Inferior parietal cortex (tissue), 1 donor: ENCODE measurements at regions not wholly inside any gene's neighbourhood (a gene's known extent, or its start where the extent isn't known, plus 50 kb on each side); places are given as distances from the start of the nearest gene placed in this dataset.

ENCODE experiments used
- DNase-seq: peaks from one replicate; pipeline ENCODE4 v3.0.0-alpha.2; 2016; ENCODE audit errors: extremely low spot score

- no peak for DNase-seq
Measured at GRCh38 chr6:147712841-147713240, 204.4 kb downstream of the SAMD5 start.

DNA sequence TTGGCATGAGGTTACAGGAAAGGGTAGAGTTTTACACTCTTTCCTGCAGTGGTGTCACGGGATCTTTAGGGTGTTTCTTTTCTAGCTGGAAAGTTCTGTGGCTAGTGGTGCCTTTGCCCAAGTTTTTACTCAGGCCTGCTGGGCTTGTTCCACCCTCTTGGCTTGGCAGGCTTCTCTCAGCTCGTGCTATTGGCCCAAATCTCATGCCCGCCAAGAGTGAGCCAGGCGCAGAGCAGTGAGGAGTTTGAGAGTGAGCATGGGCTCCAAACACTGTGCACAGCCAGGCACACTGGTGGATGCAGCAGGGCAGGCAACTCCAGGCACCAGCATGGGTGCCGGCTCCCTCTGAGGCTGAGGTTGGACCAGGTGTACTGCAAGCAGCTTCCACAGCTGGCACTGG is 206.5 kb downstream of the SAMD5 start:
- no peak for DNase-seq

GRCh38 chr6:147716434-147716833 is 207.9 kb downstream of the SAMD5 start:
- DNase-seq: no peak

GRCh38 chr6:147717991-147718390 is 209.5 kb downstream of the SAMD5 start:
- DNase-seq: no peak

DNA sequence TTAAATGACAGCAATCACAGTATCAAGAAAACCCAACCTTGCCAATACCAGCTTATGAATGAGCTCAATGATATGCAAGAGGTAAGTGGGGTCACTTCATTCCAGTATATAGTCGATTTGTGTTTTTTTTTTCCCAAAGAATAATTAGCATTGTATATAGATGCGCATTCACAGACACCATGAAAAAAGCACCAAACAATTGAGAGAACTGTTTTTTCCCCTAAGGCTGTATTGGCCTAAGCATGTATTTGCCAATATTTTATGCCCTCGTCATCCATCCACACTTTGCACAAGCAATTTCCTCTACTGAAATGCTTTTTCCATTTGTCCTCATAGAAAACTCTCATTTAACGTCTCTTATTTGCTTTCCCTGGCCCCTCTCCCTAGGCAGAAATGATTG is 213.7 kb downstream of the SAMD5 start:
- DNase-seq: no peak

GRCh38 chr6:147724454-147724853 is 216.0 kb downstream of the SAMD5 start:
- DNase-seq: no peak

DNA sequence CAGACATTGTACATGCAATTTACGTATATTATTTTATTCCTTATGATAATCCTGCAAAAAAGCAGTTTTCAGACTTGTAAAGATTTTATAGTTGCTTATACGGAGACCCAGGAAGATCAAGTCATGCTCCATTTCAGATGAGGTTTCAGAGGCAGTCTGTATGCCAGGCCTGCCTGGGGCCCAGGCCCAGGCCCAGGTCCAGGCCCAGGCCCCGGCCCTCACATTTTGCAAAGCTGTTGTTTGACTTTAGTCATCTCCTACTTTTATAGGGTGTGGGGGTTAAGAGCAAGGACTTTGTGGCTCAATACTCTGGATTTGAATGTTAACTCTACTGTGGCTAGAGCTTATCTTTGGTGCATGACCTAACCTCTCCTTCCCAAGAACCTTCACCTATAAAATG is 217.9 kb downstream of the SAMD5 start:
- no peak for DNase-seq

- DNase-seq: no peak
Measured at GRCh38 chr6:147728903-147729302, 220.4 kb downstream of the SAMD5 start.

GRCh38 chr6:147733686-147734085 is 225.2 kb downstream of the SAMD5 start:
- no peak for DNase-seq

- DNase-seq: no peak
Measured at GRCh38 chr6:147734151-147734550, 225.7 kb downstream of the SAMD5 start.

GRCh38 chr6:147735924-147736323 is 227.4 kb downstream of the SAMD5 start:
- no peak for DNase-seq

GRCh38 chr6:147737115-147737514 is 228.6 kb downstream of the SAMD5 start:
- no peak for DNase-seq

DNA sequence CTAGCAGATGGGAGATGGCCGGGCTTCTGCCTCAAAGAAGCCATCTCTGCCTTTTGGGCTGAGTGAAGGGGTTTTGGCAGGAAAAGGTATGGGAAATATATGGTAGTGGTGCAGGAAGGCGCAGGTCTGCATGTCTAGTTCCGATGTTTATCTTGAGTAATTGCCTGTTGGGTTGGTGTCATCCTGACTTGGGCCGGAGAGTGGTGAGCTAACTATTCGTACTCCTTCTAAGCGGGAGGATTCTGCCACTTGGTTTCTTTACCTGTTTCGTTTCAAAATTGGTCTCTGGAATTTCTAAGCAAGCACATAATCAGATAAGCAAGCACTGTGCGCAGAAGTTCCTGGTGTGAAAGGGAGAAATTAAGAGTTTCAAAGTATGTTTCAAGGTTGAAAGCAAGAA is 229.6 kb downstream of the SAMD5 start:
- DNase-seq: no peak

GRCh38 chr6:147738516-147739162 is 230.1 kb downstream of the SAMD5 start:
- DNase-seq: no peak

GRCh38 chr6:147740326-147740725 is 231.8 kb downstream of the SAMD5 start:
- no peak for DNase-seq

DNA sequence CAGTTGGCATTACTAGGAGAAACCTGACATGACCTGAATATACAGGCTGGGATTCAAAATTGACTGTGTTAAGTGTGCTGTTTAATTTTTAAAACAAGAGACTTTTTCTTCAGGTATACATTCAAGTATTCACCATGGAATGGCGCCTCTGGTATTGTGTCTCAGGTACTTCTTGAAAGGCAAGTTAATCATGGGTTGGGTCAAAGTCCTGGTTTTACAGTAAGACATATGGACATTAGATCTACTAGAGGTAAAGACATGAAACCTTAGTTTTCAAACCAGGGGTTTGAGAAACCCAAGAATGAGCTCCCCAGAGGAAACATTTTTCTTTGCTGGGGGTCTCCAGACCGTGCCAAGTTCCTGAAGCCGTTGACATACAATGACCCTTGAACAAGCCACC is 232.4 kb downstream of the SAMD5 start:
- no peak for DNase-seq

- DNase-seq: no peak
Measured at GRCh38 chr6:147741389-147741788, 232.9 kb downstream of the SAMD5 start.

GRCh38 chr6:147742440-147742839 is 233.9 kb downstream of the SAMD5 start:
- DNase-seq: no peak

DNA sequence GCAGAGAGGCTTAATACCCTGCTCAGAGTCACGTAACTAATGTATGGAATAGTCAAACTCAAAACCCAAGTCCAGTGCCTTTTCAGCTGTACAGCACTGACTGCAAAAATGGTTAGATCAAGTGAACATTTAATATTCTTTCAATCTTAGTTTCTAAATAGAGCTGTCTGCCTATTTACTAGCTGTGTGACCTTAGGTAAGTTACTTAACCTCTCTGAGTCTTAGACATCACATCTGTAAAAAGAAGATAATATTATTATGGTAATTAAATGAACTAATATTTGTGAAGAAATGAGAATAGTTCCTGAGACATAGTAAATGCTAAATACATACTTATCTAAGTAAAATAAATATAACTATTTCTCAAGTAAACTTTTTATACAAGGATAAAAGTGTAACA is 235.5 kb downstream of the SAMD5 start:
- DNase-seq: no peak

DNA sequence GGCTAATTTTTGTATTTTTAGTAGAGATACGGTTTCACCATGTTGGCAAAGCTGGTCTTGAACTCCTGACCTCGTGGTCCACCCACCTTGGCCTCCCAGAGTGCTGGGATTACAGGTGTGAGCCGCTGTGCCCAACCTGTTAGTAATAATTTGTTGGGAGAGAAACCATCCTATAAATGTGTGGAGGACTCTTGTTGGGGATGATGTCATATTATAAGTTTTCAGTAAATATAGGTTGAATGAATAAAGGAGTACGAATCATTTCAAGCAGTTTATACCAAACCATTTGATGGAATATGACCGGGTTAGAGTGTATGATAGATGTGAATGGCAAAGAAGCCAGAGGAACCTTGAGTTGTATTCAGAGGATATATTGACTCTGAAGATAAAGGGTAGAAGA is 240.8 kb downstream of the SAMD5 start:
- DNase-seq: no peak

GRCh38 chr6:147750413-147750812 is 241.9 kb downstream of the SAMD5 start:
- no peak for DNase-seq

GRCh38 chr6:147751232-147751631 is 242.7 kb downstream of the SAMD5 start:
- no peak for DNase-seq

GRCh38 chr6:147752689-147753403 is 244.4 kb downstream of the SAMD5 start:
- DNase-seq: no peak

GRCh38 chr6:147755999-147756398 is 247.5 kb downstream of the SAMD5 start:
- DNase-seq: no peak
